ENCODE measurements at regions not wholly inside any gene's neighbourhood (a gene's known extent, or its start where the extent isn't known, plus 50 kb on each side); places are given as distances from the start of the nearest gene placed in this dataset.

- Histone ChIP-seq H3K4me1 (ENCODE audit: control insufficient read depth, insufficient read depth, low read length) (no peaks in the 10 kb centered on the region), H3K36me3 (ENCODE audit: control insufficient read depth, insufficient read depth, low read length) (no peaks in the 10 kb centered on the region), H3K9ac (ENCODE audit: low read depth, low read length) (no peak overlapping the region), H3K9me3 (ENCODE audit: control insufficient read depth, insufficient read depth, low read length) (no peaks in the 10 kb centered on the region), H3K4me3 (ENCODE audit: low read depth, low read length) (no peak overlapping the region), H3K27me3 (ENCODE audit: control insufficient read depth, insufficient read depth, low read length) (no peaks in the 10 kb centered on the region)
These were observed 338.4 kb downstream of the SOCS6 start for GRCh38 chr18:70627182-70627802.

GRCh38 chr18:70622622-70623419, 334.0 kb downstream of the SOCS6 start:
- no peak overlapping the region for H3K4me3 ChIP-seq (ENCODE audit: low read depth, low read length)
- no peak overlapping the region for H3K9ac ChIP-seq (ENCODE audit: low read depth, low read length)
- H3K9me3 ChIP-seq (ENCODE audit: control insufficient read depth, insufficient read depth, low read length): no peaks in the 10 kb centered on the region
- no peaks in the 10 kb centered on the region for H3K36me3 ChIP-seq (ENCODE audit: control insufficient read depth, insufficient read depth, low read length)
- H3K4me1 ChIP-seq (ENCODE audit: control insufficient read depth, insufficient read depth, low read length): no peaks in the 10 kb centered on the region
- no peaks in the 10 kb centered on the region for H3K27me3 ChIP-seq (ENCODE audit: control insufficient read depth, insufficient read depth, low read length)

GRCh38 chr18:70621710-70622109, 332.9 kb downstream of the SOCS6 start:
- no peak overlapping the region for H3K4me3 ChIP-seq (ENCODE audit: low read depth, low read length)
- H3K9me3 ChIP-seq (ENCODE audit: control insufficient read depth, insufficient read depth, low read length): no peaks in the 10 kb centered on the region
- H3K27me3 ChIP-seq (ENCODE audit: control insufficient read depth, insufficient read depth, low read length): no peaks in the 10 kb centered on the region
- H3K9ac ChIP-seq (ENCODE audit: low read depth, low read length): no peak overlapping the region
- H3K4me1 ChIP-seq (ENCODE audit: control insufficient read depth, insufficient read depth, low read length): no peaks in the 10 kb centered on the region
- H3K36me3 ChIP-seq (ENCODE audit: control insufficient read depth, insufficient read depth, low read length): no peaks in the 10 kb centered on the region

GRCh38 chr18:70620837-70621612, 332.2 kb downstream of the SOCS6 start:
- H3K36me3 ChIP-seq (ENCODE audit: control insufficient read depth, insufficient read depth, low read length): no peaks in the 10 kb centered on the region
- H3K27me3 ChIP-seq (ENCODE audit: control insufficient read depth, insufficient read depth, low read length): no peaks in the 10 kb centered on the region
- H3K9me3 ChIP-seq (ENCODE audit: control insufficient read depth, insufficient read depth, low read length): no peaks in the 10 kb centered on the region
- H3K4me3 ChIP-seq (ENCODE audit: low read depth, low read length): no peak overlapping the region
- no peaks in the 10 kb centered on the region for H3K4me1 ChIP-seq (ENCODE audit: control insufficient read depth, insufficient read depth, low read length)
- no peak overlapping the region for H3K9ac ChIP-seq (ENCODE audit: low read depth, low read length)

- Histone ChIP-seq H3K36me3 (ENCODE audit: control insufficient read depth, insufficient read depth, low read length) (no peaks in the 10 kb centered on the region), H3K9ac (ENCODE audit: low read depth, low read length) (no peak overlapping the region), H3K9me3 (ENCODE audit: control insufficient read depth, insufficient read depth, low read length) (no peaks in the 10 kb centered on the region), H3K4me3 (ENCODE audit: low read depth, low read length) (no peak overlapping the region), H3K4me1 (ENCODE audit: control insufficient read depth, insufficient read depth, low read length) (no peaks in the 10 kb centered on the region), H3K27me3 (ENCODE audit: control insufficient read depth, insufficient read depth, low read length) (no peaks in the 10 kb centered on the region)
These were observed 328.3 kb downstream of the SOCS6 start for GRCh38 chr18:70617020-70617763.

- Histone ChIP-seq H3K9ac (ENCODE audit: low read depth, low read length) (no peak overlapping the region), H3K36me3 (ENCODE audit: control insufficient read depth, insufficient read depth, low read length) (no peaks in the 10 kb centered on the region)
These were observed 311.5 kb downstream of the SOCS6 start for GRCh38 chr18:70600225-70600925.

GRCh38 chr18:70598406-70598805, 309.6 kb downstream of the SOCS6 start:
- Histone ChIP-seq H3K9ac (ENCODE audit: low read depth, low read length) (no peak overlapping the region), H3K27me3 (ENCODE audit: control insufficient read depth, insufficient read depth, low read length) (no peaks in the 10 kb centered on the region), H3K4me1 (ENCODE audit: control insufficient read depth, insufficient read depth, low read length) (no peaks in the 10 kb centered on the region), H3K4me3 (ENCODE audit: low read depth, low read length) (no peak overlapping the region), H3K9me3 (ENCODE audit: control insufficient read depth, insufficient read depth, low read length) (no peaks in the 10 kb centered on the region), H3K36me3 (ENCODE audit: control insufficient read depth, insufficient read depth, low read length) (no peaks in the 10 kb centered on the region)

More at GRCh38 chr18:70600225-70600925, 311.5 kb downstream of the SOCS6 start:
- H3K4me1 ChIP-seq (ENCODE audit: control insufficient read depth, insufficient read depth, low read length): no peaks in the 10 kb centered on the region
- no peaks in the 10 kb centered on the region for H3K27me3 ChIP-seq (ENCODE audit: control insufficient read depth, insufficient read depth, low read length)
- H3K9me3 ChIP-seq (ENCODE audit: control insufficient read depth, insufficient read depth, low read length): no peaks in the 10 kb centered on the region
- H3K4me3 ChIP-seq (ENCODE audit: low read depth, low read length): no peak overlapping the region

- no peak overlapping the region for H3K4me3 ChIP-seq (ENCODE audit: low read depth, low read length)
- no peaks in the 10 kb centered on the region for H3K27me3 ChIP-seq (ENCODE audit: control insufficient read depth, insufficient read depth, low read length)
- H3K4me1 ChIP-seq (ENCODE audit: control insufficient read depth, insufficient read depth, low read length): no peaks in the 10 kb centered on the region
- no peaks in the 10 kb centered on the region for H3K9me3 ChIP-seq (ENCODE audit: control insufficient read depth, insufficient read depth, low read length)
- H3K36me3 ChIP-seq (ENCODE audit: control insufficient read depth, insufficient read depth, low read length): no peaks in the 10 kb centered on the region
- H3K9ac ChIP-seq (ENCODE audit: low read depth, low read length): no peak overlapping the region
These were observed 294.1 kb downstream of the SOCS6 start for GRCh38 chr18:70582981-70583380.

GRCh38 chr18:70578480-70578879, 289.6 kb downstream of the SOCS6 start:
- Histone ChIP-seq H3K4me1 (ENCODE audit: control insufficient read depth, insufficient read depth, low read length) (no peaks in the 10 kb centered on the region), H3K4me3 (ENCODE audit: low read depth, low read length) (no peak overlapping the region), H3K9ac (ENCODE audit: low read depth, low read length) (no peak overlapping the region), H3K27me3 (ENCODE audit: control insufficient read depth, insufficient read depth, low read length) (no peaks in the 10 kb centered on the region), H3K9me3 (ENCODE audit: control insufficient read depth, insufficient read depth, low read length) (no peaks in the 10 kb centered on the region), H3K36me3 (ENCODE audit: control insufficient read depth, insufficient read depth, low read length) (no peaks in the 10 kb centered on the region)

- no peak overlapping the region for H3K4me3 ChIP-seq (ENCODE audit: low read depth, low read length)
- no peak overlapping the region for H3K9ac ChIP-seq (ENCODE audit: low read depth, low read length)
- no peaks in the 10 kb centered on the region for H3K36me3 ChIP-seq (ENCODE audit: control insufficient read depth, insufficient read depth, low read length)
- H3K9me3 ChIP-seq (ENCODE audit: control insufficient read depth, insufficient read depth, low read length): no peaks in the 10 kb centered on the region
- no peaks in the 10 kb centered on the region for H3K27me3 ChIP-seq (ENCODE audit: control insufficient read depth, insufficient read depth, low read length)
- H3K4me1 ChIP-seq (ENCODE audit: control insufficient read depth, insufficient read depth, low read length): no peaks in the 10 kb centered on the region
These were observed 288.2 kb downstream of the SOCS6 start for GRCh38 chr18:70577023-70577420.
